Upper lobe of left lung (tissue), 6 donors: ENCODE measurements at regions not wholly inside any gene's neighbourhood (a gene's known extent, or its start where the extent isn't known, plus 50 kb on each side); places are given as distances from the start of the nearest gene placed in this dataset.

Experiments used
- ATAC-seq, 2 donors: fragments of 200-7000 bp; cut with Tn5 transposase; one replicate each; pipeline ENCODE4 v1.9.1; 2022; ENCODE audit warnings: mild to moderate bottlenecking in 2 of 2, moderate library complexity in 2 of 2; ENCODE audit not compliant: low FRiP score in 2 of 2
- DNase-seq, 2 donors: peaks; one replicate each; pipeline ENCODE4 v3.0.0-alpha.2; 2019 to 2020
- H3K27ac ChIP-seq, 4 donors: fragments of 200-600 bp; sonication (generic); one replicate each; pipeline ENCODE4 v1.5.1; 2016 to 2019
- H3K27me3 ChIP-seq, 4 donors: fragments of 200-600 bp; sonication (generic); one replicate each; pipeline ENCODE4 v1.5.1; 2017 to 2019
- H3K36me3 ChIP-seq, 4 donors: fragments of 200-600 bp; sonication (generic); one replicate each; pipeline ENCODE4 v1.5.1; 2016 to 2019
- H3K4me1 ChIP-seq, 4 donors: fragments of 200-600 bp; sonication (generic); one replicate each; pipeline ENCODE4 v1.5.1; 2018 to 2019
- H3K4me3 ChIP-seq, 4 donors: fragments of 200-600 bp; sonication (generic); one replicate each; pipeline ENCODE4 v1.5.1; 2017 to 2019; ENCODE audit warnings: mild to moderate bottlenecking in 2 of 4, moderate library complexity in 1 of 4
- H3K9me3 ChIP-seq, 4 donors: fragments of 200-600 bp; sonication (generic); one replicate each; pipeline ENCODE4 v1.5.1; 2018 to 2019
- EP300 ChIP-seq, 4 donors: sonication (generic); formaldehyde crosslinking; IDR thresholded peaks; one replicate each; pipeline ENCODE4 v1.5.1; 2017; ENCODE audit warnings: antibody characterized with exemption in 4 of 4, control low read depth in 2 of 4
- POLR2A ChIP-seq, 4 donors: fragments of 450-650 bp; IDR thresholded peaks; one replicate each; pipeline ENCODE4 v1.5.1; 2016 to 2017; ENCODE audit warnings: antibody characterized with exemption in 4 of 4, mild to moderate bottlenecking in 2 of 4
- POLR2AphosphoS5 ChIP-seq, 2 donors: sonication (generic); formaldehyde crosslinking; IDR thresholded peaks; one replicate each; pipeline ENCODE4 v1.5.1; 2017; ENCODE audit warnings: antibody characterized with exemption in 2 of 2
- WGBS, 2 donors: methylation state at CpG; one replicate each; pipeline ENCODE4 v1.1.5; 2017 to 2018; 5-methylcytosine and 5-hydroxymethylcytosine counted together
- TF ChIP-seq, protein P1 (sequence below), 6 experiments: fragments of 450-650 bp in 4 of 6; fragments of 200-600 bp in 2 of 6; sonication (generic) in 2 of 6; IDR thresholded peaks; one replicate each; pipeline ENCODE4 v1.5.1; 2016 to 2019; ENCODE audit warnings: antibody characterized with exemption in 6 of 6
- donor health status: DM: no; HTN: no; CAD: no; lungs with moderate emphysema.
- donor health status: DM: no; HTN: yes; CAD: no; lungs with severe emphysema.

- DNase-seq: no peak
- Histone ChIP-seq H3K27me3 (no peaks in the 10 kb centered on the region), H3K27ac (no peak overlapping the region), H3K9me3 (no peaks in the 10 kb centered on the region), H3K4me1 (peaks cover 0 to 7% (median 5%) of the 10 kb centered on the region in 4 donors), H3K36me3 (no peaks in the 10 kb centered on the region), H3K4me3 (no peak overlapping the region)
- 71 to 80% methylated on average over 1 of the region's 1 CpG for WGBS, 2 donors
- TF ChIP-seq POLR2AphosphoS5 (IDR thresholded peaks at IDR 0.05) (no peak), EP300 (IDR thresholded peaks at IDR 0.05) (no peak), POLR2A (IDR thresholded peaks at IDR 0.05) (no peak)
- TF ChIP-seq, protein P1, sequence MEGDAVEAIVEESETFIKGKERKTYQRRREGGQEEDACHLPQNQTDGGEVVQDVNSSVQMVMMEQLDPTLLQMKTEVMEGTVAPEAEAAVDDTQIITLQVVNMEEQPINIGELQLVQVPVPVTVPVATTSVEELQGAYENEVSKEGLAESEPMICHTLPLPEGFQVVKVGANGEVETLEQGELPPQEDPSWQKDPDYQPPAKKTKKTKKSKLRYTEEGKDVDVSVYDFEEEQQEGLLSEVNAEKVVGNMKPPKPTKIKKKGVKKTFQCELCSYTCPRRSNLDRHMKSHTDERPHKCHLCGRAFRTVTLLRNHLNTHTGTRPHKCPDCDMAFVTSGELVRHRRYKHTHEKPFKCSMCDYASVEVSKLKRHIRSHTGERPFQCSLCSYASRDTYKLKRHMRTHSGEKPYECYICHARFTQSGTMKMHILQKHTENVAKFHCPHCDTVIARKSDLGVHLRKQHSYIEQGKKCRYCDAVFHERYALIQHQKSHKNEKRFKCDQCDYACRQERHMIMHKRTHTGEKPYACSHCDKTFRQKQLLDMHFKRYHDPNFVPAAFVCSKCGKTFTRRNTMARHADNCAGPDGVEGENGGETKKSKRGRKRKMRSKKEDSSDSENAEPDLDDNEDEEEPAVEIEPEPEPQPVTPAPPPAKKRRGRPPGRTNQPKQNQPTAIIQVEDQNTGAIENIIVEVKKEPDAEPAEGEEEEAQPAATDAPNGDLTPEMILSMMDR (IDR thresholded peaks at IDR 0.05): no peak
- no peak for ATAC-seq
Observed at GRCh38 chr14:56417173-56417572, 162.4 kb upstream of the TMEM260 start.

DNA sequence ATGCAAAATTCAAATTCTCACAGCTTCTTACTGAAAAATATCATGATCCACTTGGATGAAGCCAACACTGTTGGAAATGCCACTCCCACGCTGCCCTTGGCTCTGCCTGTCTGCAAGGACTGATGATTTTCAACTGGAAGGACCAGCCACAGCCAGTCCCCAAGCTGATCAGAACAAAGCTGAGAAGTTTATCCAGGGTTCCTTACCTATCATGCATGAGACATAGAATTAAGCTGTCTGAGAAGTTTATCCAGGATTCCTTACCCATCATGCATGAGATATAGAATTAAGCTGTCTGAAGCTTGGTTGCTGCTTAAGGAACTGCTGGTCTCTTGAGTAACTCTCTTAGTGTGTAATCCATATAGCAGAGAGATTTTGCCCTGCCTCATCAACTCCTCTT lies 159.8 kb upstream of the TMEM260 start:
- TF ChIP-seq EP300 (IDR thresholded peaks at IDR 0.05) (no peak), POLR2AphosphoS5 (IDR thresholded peaks at IDR 0.05) (no peak), POLR2A (IDR thresholded peaks at IDR 0.05) (no peak)
- TF ChIP-seq, protein P1 (IDR thresholded peaks at IDR 0.05): no peak
- Histone ChIP-seq H3K4me3 (no peak overlapping the region), H3K4me1 (peaks cover 0 to 4% (median 0%) of the 10 kb centered on the region in 4 donors), H3K27me3 (no peaks in the 10 kb centered on the region), H3K27ac (no peak overlapping the region), H3K36me3 (no peaks in the 10 kb centered on the region), H3K9me3 (no peaks in the 10 kb centered on the region)
- WGBS, 2 donors: 71 to 90% methylated on average over 1 of the region's 1 CpG
- no peak for ATAC-seq
- no peak for DNase-seq

GRCh38 chr14:56422221-56422620 lies 157.4 kb upstream of the TMEM260 start:
- no peak overlapping the region for H3K27ac ChIP-seq
- no peaks in the 10 kb centered on the region for H3K36me3 ChIP-seq
- peaks cover 0 to 4% (median 0%) of the 10 kb centered on the region in 4 donors for H3K4me1 ChIP-seq
- DNase-seq: no peak
- no peak for ATAC-seq
- no peaks in the 10 kb centered on the region for H3K9me3 ChIP-seq
- 69 to 70% methylated on average over 2 of the region's 2 CpGs for WGBS, 2 donors
- no peak overlapping the region for H3K4me3 ChIP-seq
- H3K27me3 ChIP-seq: no peaks in the 10 kb centered on the region
- TF ChIP-seq EP300 (IDR thresholded peaks at IDR 0.05): no peak
- no peak for TF ChIP-seq POLR2A (IDR thresholded peaks at IDR 0.05)
- TF ChIP-seq, protein P1 (IDR thresholded peaks at IDR 0.05): no peak
- no peak for TF ChIP-seq POLR2AphosphoS5 (IDR thresholded peaks at IDR 0.05)

DNA sequence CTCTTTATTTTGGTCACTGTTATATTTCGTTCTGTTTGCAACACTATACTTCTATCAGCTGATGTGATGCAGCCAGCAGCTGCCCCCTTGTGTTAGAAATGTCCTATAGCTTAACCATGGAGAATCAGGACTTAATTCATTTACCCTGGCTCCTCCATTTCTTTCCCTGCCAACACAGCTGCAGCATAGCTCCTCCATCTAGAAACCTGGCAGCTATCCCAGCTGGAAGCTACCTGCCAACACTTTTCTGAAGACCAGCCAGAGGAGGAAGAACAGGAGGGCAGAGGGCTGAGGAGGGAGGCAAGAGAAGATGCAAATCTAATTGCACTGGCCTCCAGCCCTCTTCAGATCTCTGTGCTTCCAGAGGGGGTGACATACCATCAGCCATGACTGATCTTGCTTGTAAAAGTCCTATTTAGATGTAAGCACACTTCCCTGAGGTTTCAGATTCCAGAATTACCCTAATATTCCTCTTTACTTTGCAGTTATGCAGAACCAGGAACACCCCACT lies 156.8 kb upstream of the TMEM260 start:
- no peak overlapping the region for H3K27ac ChIP-seq
- WGBS, 2 donors: 4% methylated on average over 1 of the region's 1 CpG
- DNase-seq: peak in 1 of 2 donors; percentile 52

GRCh38 chr14:56423544-56423943 lies 156.1 kb upstream of the TMEM260 start:
- Histone ChIP-seq H3K4me1 (peaks cover 0 to 4% (median 0%) of the 10 kb centered on the region in 4 donors), H3K27ac (no peak overlapping the region), H3K27me3 (no peaks in the 10 kb centered on the region), H3K9me3 (no peaks in the 10 kb centered on the region), H3K4me3 (no peak overlapping the region), H3K36me3 (no peaks in the 10 kb centered on the region)
- ATAC-seq: no peak
- DNase-seq: no peak
- no peak for TF ChIP-seq POLR2A (IDR thresholded peaks at IDR 0.05)
- TF ChIP-seq EP300 (IDR thresholded peaks at IDR 0.05): no peak
- TF ChIP-seq, protein P1 (IDR thresholded peaks at IDR 0.05): no peak
- TF ChIP-seq POLR2AphosphoS5 (IDR thresholded peaks at IDR 0.05): no peak
- 25 to 38% methylated on average over 2 of the region's 2 CpGs for WGBS, 2 donors

More for the DNA sequence above, 156.8 kb upstream of the TMEM260 start:
- no peaks in the 10 kb centered on the region for H3K9me3 ChIP-seq
- peak; percentile 75 to 84 for ATAC-seq
- no peak for TF ChIP-seq POLR2A (IDR thresholded peaks at IDR 0.05)
- TF ChIP-seq, protein P1 (IDR thresholded peaks at IDR 0.05): peak; percentile 55 to 77 (median 65)
- H3K4me1 ChIP-seq: peaks cover 0 to 4% (median 0%) of the 10 kb centered on the region in 4 donors
- H3K4me3 ChIP-seq: no peak overlapping the region
- H3K27me3 ChIP-seq: no peaks in the 10 kb centered on the region
- no peaks in the 10 kb centered on the region for H3K36me3 ChIP-seq
